ENCODE measurements at regions not wholly inside any gene's neighbourhood (a gene's known extent, or its start where the extent isn't known, plus 50 kb on each side); places are given as distances from the start of the nearest gene placed in this dataset.
A peak's percentile ranks its signal among the peaks of the same experiment; 100 is the strongest.
"Not testable (repeated sequence)": the region's sequence is repeated elsewhere in the genome, so short reads cannot be mapped to it uniquely, and the experiment has no call there.

DNA sequence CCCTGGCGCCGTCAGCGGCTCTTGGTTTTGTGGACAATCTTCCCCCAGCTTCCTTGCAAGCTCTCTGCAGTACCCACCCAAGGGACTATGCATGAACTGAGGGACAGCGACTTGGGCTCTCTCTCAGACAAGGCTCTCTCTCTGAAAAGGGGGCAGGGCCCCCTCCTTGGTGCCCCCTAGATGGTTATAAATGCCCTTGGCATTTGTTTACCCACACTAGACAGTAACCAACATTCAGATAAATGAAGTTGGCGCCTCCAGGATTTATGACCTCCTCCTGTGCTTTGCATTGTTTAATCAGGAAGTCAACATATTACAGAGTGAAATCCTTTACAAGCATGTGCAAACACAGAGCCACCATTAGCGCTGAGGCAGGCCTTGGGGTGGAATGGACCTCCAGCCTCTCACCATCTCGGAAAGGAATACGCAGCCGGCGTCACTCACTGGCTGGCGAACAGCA lies 547.4 kb upstream of the ID2 start:
- no peak for DNase-seq

DNA sequence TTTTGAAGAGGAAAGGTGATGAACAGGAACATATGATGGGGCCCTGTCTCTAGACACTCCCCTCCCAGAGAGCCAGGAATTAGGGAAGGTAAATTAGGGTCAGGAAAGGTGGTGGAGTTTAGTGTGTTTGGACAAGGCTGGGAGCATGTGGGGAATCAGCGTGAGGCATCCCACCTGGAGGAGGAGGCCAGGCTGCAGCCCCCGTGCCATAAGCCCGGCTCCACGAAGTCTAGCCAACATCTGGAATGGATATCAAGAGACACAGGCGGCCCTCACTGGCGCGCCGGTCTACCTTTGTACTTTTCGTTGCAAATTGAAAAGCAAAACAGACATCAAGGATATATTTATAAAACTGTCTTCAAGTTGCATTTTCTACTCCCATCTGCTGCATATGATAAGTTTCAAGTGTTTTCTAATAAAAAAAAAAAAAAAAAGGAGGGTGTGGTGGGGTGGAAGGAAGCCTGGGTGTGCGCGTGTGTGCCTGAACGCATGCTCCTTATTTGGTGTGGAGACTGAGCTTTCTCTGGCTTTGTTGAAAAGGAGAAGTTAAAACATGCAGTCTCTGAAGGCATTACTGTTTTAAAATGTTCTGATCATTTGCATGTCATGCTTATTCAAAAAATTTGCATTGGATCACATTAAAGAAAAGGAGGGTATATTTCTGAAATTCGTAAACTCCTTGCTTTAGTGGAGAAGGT lies 546.7 kb upstream of the ID2 start:
- no peak for DNase-seq

DNA sequence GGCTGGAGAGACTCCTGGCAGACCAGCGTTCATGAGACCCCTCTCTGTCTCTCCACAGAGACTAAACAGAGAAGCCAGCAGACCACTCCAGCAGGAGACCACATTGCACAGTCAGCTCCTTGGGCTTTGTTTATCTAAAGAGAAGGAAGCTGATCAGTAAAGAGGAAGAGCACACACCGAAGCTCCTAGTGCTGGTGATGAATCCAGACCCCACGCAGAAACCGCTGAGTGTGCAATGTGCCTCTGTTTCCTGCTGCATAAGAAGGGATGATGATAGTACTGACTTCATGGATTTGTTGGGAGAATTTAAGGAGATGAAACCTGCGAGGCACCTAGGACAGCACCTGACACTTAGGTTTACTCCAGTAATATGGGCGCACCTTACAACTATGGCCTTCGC lies 544.1 kb upstream of the ID2 start:
- no peak for DNase-seq

DNA sequence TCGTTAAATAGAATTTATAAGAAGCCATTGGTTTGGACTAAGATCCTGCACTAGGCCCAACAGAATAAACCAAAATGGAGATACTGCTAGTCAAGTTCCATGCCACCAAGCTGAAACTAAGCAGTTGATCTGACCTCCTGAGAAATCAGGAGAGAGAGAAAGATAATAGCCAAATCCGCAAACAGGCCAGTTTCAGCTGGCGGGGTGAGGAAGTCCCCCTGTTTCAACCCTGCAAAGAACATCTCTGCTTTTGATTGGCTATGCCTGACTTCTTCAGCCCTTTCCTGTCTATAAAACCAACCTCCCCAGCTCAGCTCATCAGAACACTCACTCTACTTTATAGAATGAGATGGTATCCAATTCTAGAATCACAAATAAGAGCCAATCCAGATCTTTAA lies 543.3 kb upstream of the ID2 start:
- DNase-seq, result no peak

DNA sequence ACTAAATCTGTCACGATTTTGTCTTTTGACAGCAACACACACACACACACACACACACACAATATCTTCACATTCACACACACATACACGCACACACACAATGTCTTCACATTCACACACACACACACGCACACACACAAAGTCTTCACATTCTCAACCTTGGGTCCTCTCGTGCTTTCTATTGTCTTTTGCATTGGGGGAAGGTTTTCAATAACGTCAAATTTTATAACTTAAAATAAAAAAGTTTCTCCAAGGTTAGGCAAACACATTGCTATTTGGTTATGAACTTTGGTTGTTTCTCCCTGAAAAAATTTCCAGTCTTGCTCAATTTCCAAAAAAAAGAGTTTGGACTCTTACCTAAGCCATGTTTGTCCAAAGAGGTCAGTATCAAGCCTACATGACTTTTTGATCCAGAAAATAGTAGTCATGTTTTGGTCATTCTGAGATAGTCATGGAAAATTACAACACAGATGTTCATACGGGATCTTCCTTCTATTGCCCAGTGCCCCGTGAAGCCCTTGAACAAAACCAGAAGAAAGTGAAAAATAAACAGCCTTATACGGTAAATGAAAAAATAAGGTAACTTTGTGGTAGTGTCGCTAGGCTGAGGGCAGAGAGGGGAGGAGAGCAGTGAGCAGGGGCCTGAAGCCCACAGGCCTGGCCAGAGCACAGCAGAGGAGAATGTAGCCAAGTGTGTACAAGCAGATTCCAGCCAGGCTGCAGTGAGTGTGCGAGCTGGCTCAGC lies 542.8 kb upstream of the ID2 start:
- DNase-seq, result no peak

DNA sequence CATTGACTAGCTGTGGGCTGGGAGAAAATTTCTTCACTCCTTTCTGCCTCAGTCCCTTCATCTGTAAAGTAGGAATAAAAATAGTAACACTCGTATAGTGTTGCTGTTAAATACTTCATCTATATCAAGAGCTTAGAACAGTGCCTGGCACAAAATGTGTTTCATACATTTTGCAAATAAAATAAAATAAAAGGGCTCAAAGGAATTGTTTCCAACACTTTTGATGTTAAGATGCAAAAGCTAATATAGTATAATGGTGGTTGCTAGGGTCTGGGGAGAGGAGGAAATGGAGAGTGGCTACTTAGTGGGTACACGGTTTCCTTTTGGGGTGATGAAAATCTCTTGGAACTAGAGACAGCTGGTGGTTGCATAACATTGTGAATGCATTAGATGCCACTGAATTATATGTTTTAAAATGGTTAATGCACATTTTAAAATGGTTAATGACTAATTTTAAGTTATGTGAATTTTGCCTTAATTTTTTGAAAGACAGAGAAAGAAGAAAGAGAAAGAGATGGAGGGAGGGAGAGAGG lies 542.1 kb upstream of the ID2 start:
- no peak for DNase-seq

DNA sequence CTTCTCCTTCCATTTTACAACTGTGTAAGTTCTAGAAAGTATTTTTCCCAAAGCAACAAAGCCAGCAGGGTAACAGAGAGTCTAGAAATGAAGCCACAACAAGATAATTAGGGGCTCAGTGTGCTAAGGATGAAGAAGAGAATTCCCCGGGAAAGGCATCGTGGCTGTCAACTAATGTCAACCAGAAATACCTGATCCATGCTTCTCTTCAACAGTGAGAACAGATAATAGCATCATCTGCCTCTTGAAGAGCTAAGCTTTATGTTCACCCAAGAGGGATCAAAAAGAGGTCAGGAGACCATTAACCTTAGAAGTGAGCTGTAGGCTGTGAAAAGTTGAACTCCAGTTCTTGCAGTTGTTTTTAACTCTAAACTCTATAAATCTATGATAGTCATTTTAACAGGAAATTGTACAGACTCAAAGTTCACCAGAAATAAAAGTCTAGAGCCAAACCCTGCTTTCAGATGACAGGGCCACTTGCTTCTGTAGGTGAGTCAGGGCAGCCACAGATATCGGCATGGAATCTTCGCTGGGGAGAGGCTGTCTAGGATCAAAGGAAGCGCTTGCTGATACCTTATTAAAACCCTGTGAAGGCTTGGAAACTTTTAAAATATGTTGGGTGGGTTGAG lies 540.7 kb upstream of the ID2 start:
- no peak for DNase-seq

DNA sequence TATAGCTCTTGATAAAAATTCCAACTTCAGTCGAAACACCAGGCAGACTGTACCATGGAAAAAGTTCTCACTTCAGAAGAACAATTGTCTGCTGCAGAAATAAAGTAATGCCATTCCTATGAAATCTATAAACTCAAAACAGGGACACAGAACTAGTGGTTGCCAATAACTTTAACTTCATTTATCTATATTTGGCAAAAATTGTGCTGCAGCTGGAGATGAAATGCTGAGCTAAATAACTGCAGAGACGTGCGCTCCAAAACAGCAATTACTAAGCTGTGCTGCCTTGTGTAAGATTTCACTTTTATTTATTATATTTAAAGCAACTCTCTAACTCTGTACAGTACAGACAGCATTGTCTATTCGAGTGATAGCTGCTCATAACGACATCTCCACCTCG lies 540.1 kb upstream of the ID2 start:
- no peak for DNase-seq

DNA sequence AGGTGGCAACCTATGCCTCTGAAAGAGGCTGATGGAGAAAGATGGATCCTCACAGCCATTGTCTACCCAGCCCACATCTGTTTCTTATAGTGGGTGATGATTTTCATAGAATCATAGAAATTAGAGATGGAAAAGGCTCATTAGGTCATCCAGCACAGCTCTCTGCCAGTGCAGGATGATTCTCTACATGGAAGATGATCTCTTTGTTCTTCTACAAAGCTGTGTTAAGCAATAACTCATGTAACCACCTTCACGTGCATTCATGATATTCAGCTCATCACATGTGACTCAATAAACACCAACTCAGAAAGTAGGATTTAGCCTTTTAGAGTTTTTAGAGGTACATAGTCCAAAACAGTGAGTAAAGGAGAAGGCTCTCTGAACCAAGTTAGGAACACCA lies 539.4 kb upstream of the ID2 start:
- DNase-seq, result no peak

DNA sequence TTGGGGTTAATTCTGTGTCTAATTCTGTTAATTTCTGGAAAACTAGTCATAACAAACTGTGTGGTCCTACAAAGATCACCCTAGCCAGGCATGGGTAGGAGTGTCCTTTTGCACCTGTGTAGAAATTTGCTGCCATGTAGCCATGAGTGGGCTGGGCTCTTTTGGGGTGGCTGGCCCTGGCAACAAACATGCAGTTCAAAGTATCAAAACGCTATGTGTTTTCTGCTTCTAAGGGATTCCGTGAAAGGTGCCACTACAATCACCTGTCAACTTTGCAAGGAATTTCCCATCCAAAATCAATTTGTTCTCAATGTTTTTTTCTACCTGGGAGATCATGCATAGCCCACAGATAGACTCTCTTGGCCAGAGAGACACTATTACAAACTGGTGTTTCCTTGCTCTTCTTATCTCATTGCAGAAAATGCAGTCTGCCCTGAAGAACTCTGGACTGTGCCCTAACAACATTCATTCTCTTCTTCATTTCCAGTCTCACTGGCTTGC lies 537.7 kb upstream of the ID2 start:
- no peak for DNase-seq

DNA sequence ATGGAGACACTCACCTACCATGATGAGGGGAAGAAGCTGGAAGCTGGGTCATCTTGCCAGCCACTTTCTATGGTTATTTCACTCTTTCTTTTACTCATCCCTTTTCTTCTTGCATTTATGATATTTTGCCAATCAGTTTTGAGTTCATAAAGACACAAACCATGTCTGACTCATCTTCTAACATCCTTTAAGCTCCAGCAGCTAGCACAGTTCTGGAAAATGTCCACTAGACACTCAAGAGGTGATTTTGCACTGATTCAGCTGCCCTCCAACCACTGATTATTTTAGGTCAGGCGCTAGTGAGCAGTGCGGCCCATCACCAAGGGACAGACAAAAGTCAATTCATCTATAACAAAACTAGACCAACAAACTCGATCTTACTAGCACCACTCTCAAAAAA lies 537.1 kb upstream of the ID2 start:
- DNase-seq, result no peak

DNA sequence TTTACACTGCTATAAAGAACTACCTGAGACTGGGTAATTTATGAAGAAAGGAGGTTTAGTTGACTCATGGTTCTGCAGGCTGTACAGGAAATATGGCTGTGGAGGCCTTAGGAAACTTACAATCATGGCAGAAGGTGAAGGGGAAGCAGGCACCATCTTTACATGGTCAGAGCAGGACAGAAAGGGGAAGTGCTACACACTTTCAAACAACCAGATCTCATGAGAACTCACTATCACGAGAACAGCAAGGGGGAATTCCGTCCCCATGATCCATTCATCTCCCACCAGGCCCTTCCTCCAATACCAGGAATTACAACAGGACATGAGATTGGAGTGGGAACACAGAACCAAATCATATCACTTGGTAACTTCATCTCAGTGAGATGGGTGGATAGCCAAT lies 536.5 kb upstream of the ID2 start:
- DNase-seq, result not testable (repeated sequence)

DNA sequence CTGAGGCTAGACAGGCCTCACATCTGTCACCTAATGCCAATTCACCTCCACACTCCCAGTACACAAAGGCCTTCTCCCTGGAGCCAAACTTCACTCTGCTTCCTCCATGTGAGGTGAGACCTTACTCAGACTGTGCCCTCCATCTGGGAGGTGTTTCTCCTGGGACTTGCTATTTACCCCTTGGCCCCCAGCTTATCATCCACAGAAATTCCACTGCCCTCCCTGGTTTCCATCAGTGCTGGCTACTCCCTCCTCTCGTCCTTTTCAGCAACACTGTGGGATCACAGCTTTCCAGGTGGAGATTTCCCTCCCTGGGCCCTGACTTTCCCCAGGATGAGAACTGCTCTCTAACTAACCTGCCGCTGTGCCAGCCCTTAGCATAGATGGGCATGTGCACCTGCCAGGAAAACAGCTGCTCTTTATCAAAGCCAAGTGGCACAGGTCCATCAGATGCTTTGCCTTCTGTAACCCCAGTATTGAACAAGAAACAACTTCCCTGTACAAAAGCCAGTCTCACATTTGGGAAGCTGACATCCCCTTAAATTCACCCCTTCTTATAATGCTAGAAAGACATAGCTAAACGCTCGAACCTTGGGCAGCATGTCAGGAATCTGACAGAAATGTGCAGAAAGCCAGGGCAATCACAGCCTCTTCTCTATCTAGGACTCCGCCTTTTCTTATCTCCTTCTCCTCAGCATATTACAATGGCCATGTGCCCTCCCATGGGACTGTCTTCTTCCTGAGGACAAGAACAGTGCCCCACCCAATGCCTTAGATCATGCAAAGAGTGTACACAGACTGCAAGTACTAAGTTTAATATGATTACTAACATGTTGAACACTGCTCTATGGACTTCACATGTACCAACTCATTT lies 535.5 kb upstream of the ID2 start:
- DNase-seq, result peak in 1 of 2 experiments; percentile 9

DNA sequence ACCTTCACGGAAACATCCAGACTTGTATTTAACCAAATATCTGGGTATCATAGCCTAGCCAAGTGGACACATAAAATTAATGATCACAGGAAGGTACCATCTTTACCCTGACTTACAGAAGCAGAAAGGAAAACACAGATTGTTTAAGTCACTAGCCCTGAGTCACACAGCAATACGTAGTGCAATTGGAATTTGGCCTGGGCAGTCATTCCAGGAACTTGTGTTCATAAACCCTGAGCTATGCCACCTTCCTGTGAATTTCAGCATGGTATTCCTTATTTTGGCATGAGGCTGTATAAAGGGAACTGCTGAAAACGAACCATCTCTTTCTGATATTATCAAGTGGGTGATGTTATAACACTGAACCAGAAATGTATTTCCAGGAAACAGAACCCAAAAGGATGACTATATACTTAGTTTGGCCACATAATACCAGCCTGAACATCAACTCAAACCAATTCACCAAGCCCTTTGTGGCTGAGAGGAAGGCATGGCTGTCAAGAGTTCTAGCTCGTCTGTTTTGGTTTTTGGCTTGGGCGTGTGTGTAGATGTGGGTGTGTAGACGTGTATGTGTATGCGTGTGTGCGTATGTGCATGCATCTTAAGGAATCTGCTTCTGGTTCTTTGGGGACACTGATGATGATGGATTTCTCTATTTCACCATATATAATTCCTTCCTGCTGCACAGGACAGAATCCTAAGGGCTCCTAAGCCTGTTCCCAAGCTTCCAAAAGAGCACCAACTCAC lies 533.4 kb upstream of the ID2 start:
- no peak for DNase-seq

DNA sequence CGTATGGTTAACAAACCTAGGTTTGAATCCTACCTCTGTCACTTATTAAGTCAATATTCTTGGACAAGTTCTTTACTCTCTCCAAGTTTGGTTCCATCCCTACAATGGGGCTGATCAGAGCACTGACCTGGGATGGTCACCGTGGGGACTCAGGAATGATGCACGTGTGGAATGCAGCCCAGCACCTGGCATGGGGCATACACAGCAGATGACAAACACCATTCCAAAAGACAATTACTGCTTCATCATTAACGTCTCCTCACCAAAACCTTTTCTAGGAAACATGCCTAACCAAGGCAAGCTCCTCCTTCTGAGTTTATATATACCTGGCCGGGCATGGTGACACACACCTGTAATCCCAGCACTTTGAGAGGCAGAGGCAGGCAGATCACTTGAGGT lies 532.9 kb upstream of the ID2 start:
- DNase-seq, result no peak

DNA sequence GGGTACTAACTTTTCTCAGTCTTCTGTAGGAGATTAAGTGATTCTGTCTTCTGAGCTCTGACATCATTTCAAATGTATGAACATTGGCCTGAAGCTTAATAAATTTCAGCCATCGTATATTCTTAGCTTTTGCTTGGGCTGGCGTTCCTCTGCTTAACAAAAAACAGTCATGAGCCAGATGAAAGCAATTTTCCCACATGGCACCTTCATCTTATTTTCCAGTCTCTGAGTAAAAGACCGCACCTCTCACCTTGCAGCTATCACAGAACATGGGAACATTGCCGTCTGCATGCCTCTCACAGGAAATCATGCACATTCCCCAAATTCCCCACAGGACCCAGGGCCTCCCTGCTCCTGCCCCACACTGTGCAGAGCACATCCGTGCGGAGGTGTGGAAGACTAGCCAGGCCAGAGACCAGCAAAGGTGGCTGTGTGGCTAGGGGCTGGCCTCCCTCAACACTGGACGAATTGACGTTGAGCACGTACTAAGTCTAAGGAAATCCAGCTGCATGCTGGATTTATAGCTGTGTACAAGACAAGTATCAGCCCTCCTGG lies 531.8 kb upstream of the ID2 start:
- DNase-seq, result no peak

DNA sequence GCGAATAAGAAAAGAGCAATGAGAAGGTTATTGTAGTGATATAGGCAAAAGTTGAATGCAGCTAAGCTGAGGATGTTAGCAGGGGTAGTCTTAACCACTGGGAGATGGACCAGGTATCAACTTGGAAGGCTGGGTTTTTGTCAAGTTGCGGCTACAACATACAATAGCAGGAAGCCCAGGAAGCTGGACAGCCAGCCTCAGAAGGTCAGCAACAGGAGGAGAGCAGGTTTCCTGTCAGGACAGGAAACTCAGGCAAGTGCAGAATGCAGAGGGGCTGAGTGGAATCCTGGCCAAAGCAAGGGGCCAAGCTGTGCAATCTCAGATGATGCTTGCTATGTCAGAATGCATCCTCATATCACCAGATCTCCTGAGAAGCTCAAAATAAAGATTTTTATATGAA lies 530.0 kb upstream of the ID2 start:
- no peak for DNase-seq

DNA sequence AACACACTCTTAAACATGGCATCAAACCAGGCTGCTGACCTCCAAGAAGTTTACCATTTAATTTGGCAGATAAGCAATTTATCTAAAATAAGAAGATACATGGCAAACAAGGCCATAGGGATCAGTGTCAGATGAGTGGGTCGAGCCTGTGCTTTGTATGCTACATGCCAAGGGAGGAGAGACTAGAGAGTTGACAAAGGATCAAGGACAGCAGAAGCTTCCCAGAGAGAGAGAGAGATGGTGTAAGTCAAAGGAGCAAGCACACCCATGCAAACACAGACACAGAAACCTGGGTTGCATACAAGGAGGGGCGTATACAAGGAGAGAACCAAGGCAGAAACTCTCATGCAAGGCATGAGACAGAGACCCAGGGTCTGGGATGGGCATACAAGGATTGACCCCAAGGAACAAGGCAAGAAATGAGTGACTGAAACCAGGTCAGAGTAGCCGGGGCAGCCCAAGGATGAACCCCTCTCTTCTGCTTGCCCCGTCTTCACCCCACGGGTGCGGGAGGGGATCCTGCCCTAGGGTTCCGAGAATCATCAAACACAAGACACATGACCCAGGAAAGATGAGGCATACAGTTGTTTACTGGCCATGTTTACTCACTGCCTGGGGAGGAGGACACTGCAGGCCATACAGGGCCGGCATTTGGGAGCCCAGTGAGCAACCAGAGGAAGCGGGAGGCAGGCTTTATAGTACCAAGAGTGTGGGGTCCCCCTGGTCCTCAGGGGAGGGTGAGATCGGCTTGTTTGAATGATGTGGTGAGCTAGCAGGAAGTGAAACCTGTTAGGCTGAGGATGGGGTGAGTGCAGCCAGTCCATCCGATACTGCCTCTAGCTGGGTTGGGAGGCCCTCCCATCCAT lies 529.2 kb upstream of the ID2 start:
- DNase-seq, result no peak

DNA sequence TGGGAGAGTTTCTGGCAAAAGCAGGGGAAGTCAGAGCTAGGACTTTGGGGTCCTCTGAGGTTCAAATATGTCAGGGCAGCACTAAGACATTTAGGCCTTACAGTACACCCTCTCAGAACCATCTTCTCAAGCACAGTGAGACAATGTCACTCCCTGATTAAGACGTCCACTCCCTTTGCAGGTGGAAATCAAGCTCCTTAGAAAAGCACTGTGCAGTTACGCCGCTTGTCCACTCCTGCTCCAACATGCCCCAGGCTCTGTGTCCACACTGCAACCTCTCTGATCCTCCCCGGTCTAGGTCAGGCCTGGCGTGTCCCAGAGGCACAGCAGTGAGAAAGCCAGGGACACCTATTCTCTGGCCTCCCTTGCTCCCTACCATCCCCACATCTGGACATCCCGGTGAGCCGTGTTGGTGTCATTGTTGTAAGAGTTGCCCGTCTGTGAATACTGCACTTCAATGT lies 528.6 kb upstream of the ID2 start:
- no peak for DNase-seq

DNA sequence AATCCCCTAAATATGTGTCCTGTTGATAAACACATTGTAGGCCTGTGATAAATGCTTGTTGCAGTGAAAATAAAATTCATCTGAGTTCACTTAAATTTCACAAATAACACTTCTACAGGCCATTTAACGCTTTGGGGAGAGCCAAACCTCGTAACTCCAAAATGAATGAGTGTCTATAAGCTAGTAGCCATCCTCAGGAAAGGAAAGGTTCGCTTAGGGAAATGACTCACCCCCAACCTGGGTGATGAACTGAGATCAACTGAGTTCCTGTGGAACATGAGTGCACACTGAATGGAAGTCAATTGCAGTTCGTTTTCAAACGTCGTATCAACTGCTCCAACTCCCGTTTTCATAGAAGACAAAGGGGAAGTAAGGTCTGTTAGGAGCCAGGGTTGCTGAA lies 527.6 kb upstream of the ID2 start:
- DNase-seq, result no peak

DNA sequence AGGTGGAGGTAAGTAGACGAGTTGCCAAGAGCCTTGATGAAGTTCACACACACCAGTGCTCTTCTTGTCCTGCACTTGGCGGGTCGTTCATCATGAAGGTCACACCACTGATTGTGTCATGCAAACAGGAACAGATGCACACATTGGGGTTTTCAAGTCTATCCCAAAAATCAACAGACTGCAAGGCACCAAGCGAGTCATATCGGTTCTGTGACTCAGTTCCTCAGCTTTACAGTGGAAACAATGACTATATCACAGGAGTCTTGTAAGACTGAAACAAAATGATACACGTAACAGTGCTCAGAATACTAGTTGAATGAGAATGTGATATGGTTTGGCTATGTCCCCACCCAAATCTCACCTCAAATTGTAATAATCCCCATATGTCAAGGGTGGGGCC lies 526.9 kb upstream of the ID2 start:
- DNase-seq, result no peak
